SU-DHL-6 (cell line): ENCODE measurements at regions not wholly inside any gene's neighbourhood (a gene's known extent, or its start where the extent isn't known, plus 50 kb on each side); places are given as distances from the start of the nearest gene placed in this dataset.

Source experiments
- H2AFZ ChIP-seq: fragments of 200-600 bp; sonication (generic); 2 replicates; pipeline ENCODE4 v1.6.1; 2014; ENCODE audit warnings: low read depth, mild to moderate bottlenecking, moderate library complexity, mixed read lengths, antibody characterized with exemption, low read length; ENCODE audit not compliant: severe bottlenecking
- H3F3A ChIP-seq: fragments of 200-600 bp; shearing (Covaris generic); 2 replicates; pipeline ENCODE4 v1.6.0; 2016; ENCODE audit warnings: antibody characterized with exemption, mild to moderate bottlenecking; ENCODE audit not compliant: insufficient read depth
- H3K27ac ChIP-seq: fragments of 200-600 bp; sonication (generic); 2 replicates; pipeline ENCODE4 v1.5.1; 2016; ENCODE audit warnings: low read depth, mild to moderate bottlenecking, low read length, moderate library complexity, mixed read lengths
- H3K27me3 ChIP-seq: fragments of 200-600 bp; sonication (generic), shearing (Covaris generic); 2 replicates; pipeline ENCODE4 v1.6.0; 2014; ENCODE audit warnings: mild to moderate bottlenecking, low read length
- H3K36me3 ChIP-seq: fragments of 200-600 bp; sonication (generic); 2 replicates; pipeline ENCODE4 v1.6.1; 2014; ENCODE audit warnings: mild to moderate bottlenecking, low read length, mixed read lengths
- H3K4me2 ChIP-seq: fragments of 300-600, 200-600 bp; shearing (Covaris generic), sonication (generic); 2 replicates; pipeline ENCODE4 v1.6.0; 2014; ENCODE audit warnings: low read length, low read depth, mild to moderate bottlenecking; ENCODE audit not compliant: poor library complexity, severe bottlenecking
- H3K4me3 ChIP-seq: fragments of 200-600 bp; sonication (generic); 2 replicates; pipeline ENCODE4 v1.5.1; 2014; ENCODE audit warnings: antibody characterized with exemption, low read length, mild to moderate bottlenecking, mixed read lengths; ENCODE audit not compliant: insufficient read depth, poor library complexity, severe bottlenecking
- H3K79me2 ChIP-seq: fragments of 200-600 bp; sonication (generic); 2 replicates; pipeline ENCODE4 v1.6.1; 2014; ENCODE audit warnings: mild to moderate bottlenecking, low read length, moderate library complexity; ENCODE audit not compliant: insufficient read depth
- H3K9ac ChIP-seq: fragments of 200-600 bp; sonication (generic); 2 replicates; pipeline ENCODE4 v1.7.0; 2014; ENCODE audit warnings: mild to moderate bottlenecking, low read length
- H3K9me2 ChIP-seq: fragments of 200-600 bp; sonication (generic); replicated peaks from 2 replicates; pipeline ENCODE4 v1.6.1; 2014; ENCODE audit warnings: low read length; ENCODE audit not compliant: insufficient read depth
- H3K9me3 ChIP-seq: fragments of 200-600 bp; sonication (generic); 2 replicates; pipeline ENCODE4 v1.6.1; 2014; ENCODE audit warnings: low read length, mixed read lengths; ENCODE audit not compliant: insufficient read depth
- H4K20me1 ChIP-seq: fragments of 200-600 bp; sonication (generic); 2 replicates; pipeline ENCODE4 v1.6.1; 2014; ENCODE audit warnings: low read depth, mild to moderate bottlenecking, antibody characterized with exemption, low read length, moderate library complexity, mixed read lengths
- CTCF ChIP-seq: fragments of 200-600 bp; sonication (generic); IDR thresholded peaks from one replicate; pipeline ENCODE4 v1.5.1; 2017; ENCODE audit warnings: antibody characterized with exemption, mild to moderate bottlenecking, low read length, moderate library complexity; ENCODE audit not compliant: insufficient read depth, poor library complexity, severe bottlenecking
- EZH2phosphoT487 ChIP-seq: fragments of 200-600 bp; sonication (generic), shearing (Covaris generic); conservative IDR thresholded peaks from 2 replicates; pipeline ENCODE4 v1.6.1; 2018; ENCODE audit warnings: mild to moderate bottlenecking, antibody characterized with exemption, low read length, moderate library complexity, mixed read lengths

GRCh38 chr2:236761358-236761757, 191.7 kb downstream of the ACKR3 start:
- H3F3A ChIP-seq, result no peaks in the 10 kb centered on the region
- TF ChIP-seq EZH2phosphoT487, result no peak
- no peak for TF ChIP-seq CTCF
- H3K9ac ChIP-seq, result no peak overlapping the region
- no peak overlapping the region for H3K27ac ChIP-seq
- H2AFZ ChIP-seq, result no peak overlapping the region
- no peak overlapping the region for H3K4me2 ChIP-seq
- H3K79me2 ChIP-seq, result no peaks in the 10 kb centered on the region
- no peaks in the 10 kb centered on the region for H3K9me3 ChIP-seq
- H3K36me3 ChIP-seq, result no peaks in the 10 kb centered on the region
- H3K9me2 ChIP-seq, result no peaks in the 10 kb centered on the region
- no peak overlapping the region for H3K4me3 ChIP-seq
- no peaks in the 10 kb centered on the region for H3K27me3 ChIP-seq
- no peaks in the 10 kb centered on the region for H4K20me1 ChIP-seq

- no peak for TF ChIP-seq CTCF
- no peak for TF ChIP-seq EZH2phosphoT487
- no peaks in the 10 kb centered on the region for H3K9me3 ChIP-seq
- H3K4me2 ChIP-seq, result no peak overlapping the region
- H3K9me2 ChIP-seq, result no peaks in the 10 kb centered on the region
- H3K36me3 ChIP-seq, result no peaks in the 10 kb centered on the region
- no peak overlapping the region for H3K27ac ChIP-seq
- H3K9ac ChIP-seq, result no peak overlapping the region
- no peak overlapping the region for H2AFZ ChIP-seq
- H3F3A ChIP-seq, result no peaks in the 10 kb centered on the region
- no peaks in the 10 kb centered on the region for H4K20me1 ChIP-seq
- no peaks in the 10 kb centered on the region for H3K79me2 ChIP-seq
- no peaks in the 10 kb centered on the region for H3K27me3 ChIP-seq
- H3K4me3 ChIP-seq, result no peak overlapping the region
These were observed 193.0 kb downstream of the ACKR3 start for GRCh38 chr2:236762628-236763027.

GRCh38 chr2:236763857-236764256, 194.2 kb downstream of the ACKR3 start:
- no peaks in the 10 kb centered on the region for H4K20me1 ChIP-seq
- no peak overlapping the region for H3K4me3 ChIP-seq
- no peaks in the 10 kb centered on the region for H3K9me3 ChIP-seq
- no peak overlapping the region for H2AFZ ChIP-seq
- no peak overlapping the region for H3K4me2 ChIP-seq
- no peaks in the 10 kb centered on the region for H3K27me3 ChIP-seq
- no peaks in the 10 kb centered on the region for H3K9me2 ChIP-seq
- H3K36me3 ChIP-seq, result no peaks in the 10 kb centered on the region
- no peaks in the 10 kb centered on the region for H3F3A ChIP-seq
- H3K79me2 ChIP-seq, result no peaks in the 10 kb centered on the region
- no peak overlapping the region for H3K9ac ChIP-seq
- no peak overlapping the region for H3K27ac ChIP-seq
- TF ChIP-seq CTCF (no peak), EZH2phosphoT487 (no peak)
